ENCODE measurements at regions not wholly inside any gene's neighbourhood (a gene's known extent, or its start where the extent isn't known, plus 50 kb on each side); places are given as distances from the start of the nearest gene placed in this dataset.

DNA sequence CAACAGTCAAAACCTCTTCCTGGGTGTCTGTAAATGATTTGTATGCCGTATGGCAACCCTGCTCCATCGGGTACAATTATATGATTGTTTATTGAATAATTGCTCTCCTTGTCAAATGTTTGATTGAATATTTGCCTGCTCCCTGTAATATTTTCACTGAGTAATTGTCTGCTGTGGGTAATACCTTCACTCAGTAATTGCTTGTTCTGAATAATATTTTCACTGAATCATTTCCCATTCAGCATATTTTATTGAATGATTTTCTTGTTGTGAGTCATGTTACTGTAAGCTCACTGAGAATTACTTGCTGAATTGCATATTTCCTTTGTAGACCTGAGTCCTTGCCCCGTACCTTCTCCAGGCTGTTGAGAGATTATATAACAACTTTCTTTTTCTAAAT is 535.2 kb downstream of the METTL4 start:
- POLR2A ChIA-PET = no interaction called here
- Histone ChIP-seq H3K36me3 (ENCODE audit: control insufficient read depth, insufficient read depth, low read length) (no peaks in the 10 kb centered on the region), H3K9me3 (no peaks in the 10 kb centered on the region), H3K4me1 (no peaks in the 10 kb centered on the region), H3K4me3 (ENCODE audit: low read depth, low read length) (no peak overlapping the region), H3K27me3 (replicated peaks; ENCODE audit: control insufficient read depth, insufficient read depth, low read length) (no peaks in the 10 kb centered on the region)
- no peak for TF ChIP-seq CTCF (IDR thresholded peaks at IDR 0.05; ENCODE audit: insufficient read depth in 1 of 2, low read depth in 1 of 2, low read length in 1 of 2, severe bottlenecking in 1 of 2, unreplicated experiment in 1 of 2)
- no TSS peak for BruUV-seq (replicated peaks)
- intact Hi-C loops (cut with micrococcal nuclease; ENCODE audit: unreplicated experiment) = no loop called here
- Mint-ChIP-seq H3K4me1 (ENCODE audit: low read depth, unreplicated experiment) (no peaks in the 10 kb centered on the region), H3K27me3 (ENCODE audit: insufficient read depth, unreplicated experiment) (no peaks in the 10 kb centered on the region), H3K4me3 (ENCODE audit: unreplicated experiment) (no peak overlapping the region), H3K9me3 (ENCODE audit: unreplicated experiment) (no peaks in the 10 kb centered on the region), H3K27ac (ENCODE audit: unreplicated experiment) (no peak overlapping the region), H3K36me3 (ENCODE audit: insufficient read depth, unreplicated experiment) (no peaks in the 10 kb centered on the region)
- no peak for DNase-seq
- CTCF ChIA-PET = no interaction called here

- no peaks in the 10 kb centered on the region for H3K36me3 Mint-ChIP-seq (ENCODE audit: insufficient read depth, unreplicated experiment)
- Histone ChIP-seq H3K4me1 (no peaks in the 10 kb centered on the region), H3K9me3 (no peaks in the 10 kb centered on the region), H3K27me3 (replicated peaks; ENCODE audit: control insufficient read depth, insufficient read depth, low read length) (no peaks in the 10 kb centered on the region), H3K36me3 (ENCODE audit: control insufficient read depth, insufficient read depth, low read length) (no peaks in the 10 kb centered on the region), H3K4me3 (ENCODE audit: low read depth, low read length) (no peak overlapping the region)
- peaks cover 7% of the 10 kb centered on the region for H3K9me3 Mint-ChIP-seq (ENCODE audit: unreplicated experiment)
- H3K27ac Mint-ChIP-seq (ENCODE audit: unreplicated experiment) = no peak overlapping the region
- intact Hi-C loops (cut with micrococcal nuclease; ENCODE audit: unreplicated experiment) = no loop called here
- POLR2A ChIA-PET = no interaction called here
- no peaks in the 10 kb centered on the region for H3K27me3 Mint-ChIP-seq (ENCODE audit: insufficient read depth, unreplicated experiment)
- CTCF ChIA-PET = no interaction called here
- DNase-seq = no peak
- no peak overlapping the region for H3K4me3 Mint-ChIP-seq (ENCODE audit: unreplicated experiment)
- BruUV-seq (replicated peaks) = no TSS peak
- no peak for TF ChIP-seq CTCF (IDR thresholded peaks at IDR 0.05; ENCODE audit: insufficient read depth in 1 of 2, low read depth in 1 of 2, low read length in 1 of 2, severe bottlenecking in 1 of 2, unreplicated experiment in 1 of 2)
- no peaks in the 10 kb centered on the region for H3K4me1 Mint-ChIP-seq (ENCODE audit: low read depth, unreplicated experiment)
Measured at GRCh38 chr18:2040279-2040678, 531.0 kb downstream of the METTL4 start.

- no TSS peak for BruUV-seq (replicated peaks)
- ChIA-PET POLR2A (no interaction called here), CTCF (no interaction called here)
- intact Hi-C loops (cut with micrococcal nuclease; ENCODE audit: unreplicated experiment) = no loop called here
- Mint-ChIP-seq H3K27me3 (ENCODE audit: insufficient read depth, unreplicated experiment) (no peaks in the 10 kb centered on the region), H3K4me1 (ENCODE audit: low read depth, unreplicated experiment) (no peaks in the 10 kb centered on the region), H3K4me3 (ENCODE audit: unreplicated experiment) (no peak overlapping the region), H3K9me3 (ENCODE audit: unreplicated experiment) (no peaks in the 10 kb centered on the region), H3K36me3 (ENCODE audit: insufficient read depth, unreplicated experiment) (no peaks in the 10 kb centered on the region), H3K27ac (ENCODE audit: unreplicated experiment) (no peak overlapping the region)
- H3K4me1 ChIP-seq = no peaks in the 10 kb centered on the region
- H3K27me3 ChIP-seq (replicated peaks; ENCODE audit: control insufficient read depth, insufficient read depth, low read length) = no peaks in the 10 kb centered on the region; the same call in 1 of the 2 replicates
- no peak for TF ChIP-seq CTCF (IDR thresholded peaks at IDR 0.05; ENCODE audit: insufficient read depth in 1 of 2, low read depth in 1 of 2, low read length in 1 of 2, severe bottlenecking in 1 of 2, unreplicated experiment in 1 of 2)
- no peaks in the 10 kb centered on the region for H3K36me3 ChIP-seq (ENCODE audit: control insufficient read depth, insufficient read depth, low read length)
- H3K9me3 ChIP-seq = no peaks in the 10 kb centered on the region
- H3K4me3 ChIP-seq (ENCODE audit: low read depth, low read length) = no peak overlapping the region
- DNase-seq = no peak
Measured at GRCh38 chr18:2049986-2050385, 521.3 kb downstream of the METTL4 start.

All from Caco-2 (cell line).